ENCODE measurements at regions not wholly inside any gene's neighbourhood (a gene's known extent, or its start where the extent isn't known, plus 50 kb on each side); places are given as distances from the start of the nearest gene placed in this dataset.

DNA sequence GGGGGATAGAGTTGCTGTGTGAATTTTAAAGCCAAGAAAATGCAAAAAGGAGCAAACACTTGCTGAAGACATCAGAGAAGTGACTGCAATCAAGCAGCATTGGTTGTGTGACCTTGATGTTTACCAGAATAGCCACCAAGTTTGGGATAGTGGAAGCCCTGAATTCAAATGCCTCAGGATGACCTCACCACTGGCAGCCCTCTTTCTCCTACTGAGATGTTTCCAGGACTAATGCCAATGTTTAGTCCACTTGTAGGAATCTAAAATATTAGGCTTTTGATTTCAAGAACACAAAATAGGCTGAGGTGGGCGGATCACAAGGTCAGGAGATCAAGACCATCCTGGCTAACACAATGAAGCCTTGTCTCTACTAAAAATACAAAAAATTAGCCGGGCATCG is 112.2 kb upstream of the NUDT12 start:
- Histone ChIP-seq H3K27me3 (replicated peaks in 1 of 4; ENCODE audit: control extremely low read depth in 1 of 4, control insufficient read depth in 3 of 4, insufficient read depth in 4 of 4, low read length in 3 of 4) (no peaks in the 10 kb centered on the region), H2AFZ (ENCODE audit: insufficient read depth, low read depth, low read length, poor library complexity, severe bottlenecking) (no peak overlapping the region), H3K9ac (ENCODE audit: low read length) (no peak overlapping the region), H3K4me3 (ENCODE audit: control extremely low read depth in 1 of 5, extremely low read depth in 1 of 5, insufficient read depth in 1 of 5, low read depth in 2 of 5, low read length in 4 of 5) (no peak overlapping the region), H3K4me2 (replicated peaks; ENCODE audit: low read depth, low read length, poor library complexity, severe bottlenecking) (no peak overlapping the region), H3K79me2 (ENCODE audit: control insufficient read depth, insufficient read depth, low read length) (no peaks in the 10 kb centered on the region), H3K36me3 (replicated peaks in 1 of 2; ENCODE audit: control extremely low read depth in 1 of 2, control insufficient read depth in 1 of 2, extremely low read depth in 1 of 2, insufficient read depth in 2 of 2, low read length in 1 of 2) (no peaks in the 10 kb centered on the region), H3K27ac (ENCODE audit: low read length in 2 of 2) (no peak overlapping the region), H3K9me3 (ENCODE audit: control extremely low read depth in 1 of 3, control insufficient read depth in 2 of 3, insufficient read depth in 1 of 3, low read length in 2 of 3) (no peaks in the 10 kb centered on the region), H4K20me1 (ENCODE audit: control insufficient read depth, insufficient read depth, low read length, poor library complexity, severe bottlenecking) (no peaks in the 10 kb centered on the region), H3K4me1 (ENCODE audit: control insufficient read depth in 2 of 2, insufficient read depth in 2 of 2, low read length in 2 of 2) (no peaks in the 10 kb centered on the region)
- no peak overlapping the region for H3K4me3 Mint-ChIP-seq
- no peak overlapping the region for H3K27ac Mint-ChIP-seq
- ChIA-PET CTCF (no interaction called here), POLR2A (no interaction called here)
- no peaks in the 10 kb centered on the region for H3K27me3 Mint-ChIP-seq
- TF ChIP-seq EZH2 (IDR thresholded peaks at IDR 0.05; ENCODE audit: borderline replicate concordance, insufficient read depth, low read depth, low read length, poor library complexity, severe bottlenecking): no peak
- TF ChIP-seq, protein P1, sequence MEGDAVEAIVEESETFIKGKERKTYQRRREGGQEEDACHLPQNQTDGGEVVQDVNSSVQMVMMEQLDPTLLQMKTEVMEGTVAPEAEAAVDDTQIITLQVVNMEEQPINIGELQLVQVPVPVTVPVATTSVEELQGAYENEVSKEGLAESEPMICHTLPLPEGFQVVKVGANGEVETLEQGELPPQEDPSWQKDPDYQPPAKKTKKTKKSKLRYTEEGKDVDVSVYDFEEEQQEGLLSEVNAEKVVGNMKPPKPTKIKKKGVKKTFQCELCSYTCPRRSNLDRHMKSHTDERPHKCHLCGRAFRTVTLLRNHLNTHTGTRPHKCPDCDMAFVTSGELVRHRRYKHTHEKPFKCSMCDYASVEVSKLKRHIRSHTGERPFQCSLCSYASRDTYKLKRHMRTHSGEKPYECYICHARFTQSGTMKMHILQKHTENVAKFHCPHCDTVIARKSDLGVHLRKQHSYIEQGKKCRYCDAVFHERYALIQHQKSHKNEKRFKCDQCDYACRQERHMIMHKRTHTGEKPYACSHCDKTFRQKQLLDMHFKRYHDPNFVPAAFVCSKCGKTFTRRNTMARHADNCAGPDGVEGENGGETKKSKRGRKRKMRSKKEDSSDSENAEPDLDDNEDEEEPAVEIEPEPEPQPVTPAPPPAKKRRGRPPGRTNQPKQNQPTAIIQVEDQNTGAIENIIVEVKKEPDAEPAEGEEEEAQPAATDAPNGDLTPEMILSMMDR (IDR thresholded peaks at IDR 0.05): no peak
- DNase-seq (no peak), ATAC-seq (ENCODE audit: low read depth) (no peak)
- no CpG with 5 or more reads among the region's 3 CpGs for WGBS (ENCODE audit: insufficient coverage)
- H3K9me3 Mint-ChIP-seq (ENCODE audit: insufficient read depth): peaks cover under 1% of the 10 kb centered on the region
- intact Hi-C loops (cut with micrococcal nuclease): no loop called here
- no peaks in the 10 kb centered on the region for H3K4me1 Mint-ChIP-seq

DNA sequence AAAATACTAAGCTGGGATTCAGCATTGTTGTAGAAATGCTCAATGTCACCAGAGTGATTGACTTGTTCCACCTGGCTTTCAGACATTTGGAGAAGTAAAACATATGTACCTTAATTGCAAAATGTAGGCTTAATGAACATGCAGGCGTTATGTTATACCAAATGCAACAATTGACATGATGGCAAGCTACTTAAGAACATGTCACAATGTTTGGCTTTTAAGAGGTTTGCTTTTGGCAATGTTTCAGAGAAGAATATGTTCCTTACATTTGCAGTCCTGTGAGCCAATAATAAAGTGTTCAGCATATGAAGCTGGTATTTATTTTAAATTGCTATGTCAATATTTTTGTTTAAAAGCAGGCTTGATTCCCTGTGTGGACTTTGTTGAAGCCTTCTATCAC is 111.7 kb upstream of the NUDT12 start:
- ChIA-PET POLR2A (no interaction called here), CTCF (no interaction called here)
- Histone ChIP-seq H3K9ac (ENCODE audit: low read length) (no peak overlapping the region), H3K27me3 (replicated peaks in 1 of 4; ENCODE audit: control extremely low read depth in 1 of 4, control insufficient read depth in 3 of 4, insufficient read depth in 4 of 4, low read length in 3 of 4) (no peaks in the 10 kb centered on the region), H3K4me3 (ENCODE audit: control extremely low read depth in 1 of 5, extremely low read depth in 1 of 5, insufficient read depth in 1 of 5, low read depth in 2 of 5, low read length in 4 of 5) (no peak overlapping the region), H3K4me2 (replicated peaks; ENCODE audit: low read depth, low read length, poor library complexity, severe bottlenecking) (no peak overlapping the region), H3K79me2 (ENCODE audit: control insufficient read depth, insufficient read depth, low read length) (no peaks in the 10 kb centered on the region), H3K27ac (ENCODE audit: low read length in 2 of 2) (no peak overlapping the region), H4K20me1 (ENCODE audit: control insufficient read depth, insufficient read depth, low read length, poor library complexity, severe bottlenecking) (no peaks in the 10 kb centered on the region), H3K36me3 (replicated peaks in 1 of 2; ENCODE audit: control extremely low read depth in 1 of 2, control insufficient read depth in 1 of 2, extremely low read depth in 1 of 2, insufficient read depth in 2 of 2, low read length in 1 of 2) (no peaks in the 10 kb centered on the region), H2AFZ (ENCODE audit: insufficient read depth, low read depth, low read length, poor library complexity, severe bottlenecking) (no peak overlapping the region), H3K9me3 (ENCODE audit: control extremely low read depth in 1 of 3, control insufficient read depth in 2 of 3, insufficient read depth in 1 of 3, low read length in 2 of 3) (no peaks in the 10 kb centered on the region), H3K4me1 (ENCODE audit: control insufficient read depth in 2 of 2, insufficient read depth in 2 of 2, low read length in 2 of 2) (no peaks in the 10 kb centered on the region)
- H3K27ac Mint-ChIP-seq: no peak overlapping the region
- H3K4me3 Mint-ChIP-seq: no peak overlapping the region
- 75% methylated on average over 1 of the region's 1 CpG for WGBS (ENCODE audit: insufficient coverage)
- H3K27me3 Mint-ChIP-seq: no peaks in the 10 kb centered on the region
- H3K9me3 Mint-ChIP-seq (ENCODE audit: insufficient read depth): peaks cover 3% of the 10 kb centered on the region
- no peak for ATAC-seq (ENCODE audit: low read depth)
- intact Hi-C loops (cut with micrococcal nuclease): no loop called here
- H3K4me1 Mint-ChIP-seq: no peaks in the 10 kb centered on the region
- no peak for TF ChIP-seq EZH2 (IDR thresholded peaks at IDR 0.05; ENCODE audit: borderline replicate concordance, insufficient read depth, low read depth, low read length, poor library complexity, severe bottlenecking)
- TF ChIP-seq, protein P1 (IDR thresholded peaks at IDR 0.05): no peak
- no peak for DNase-seq
